Heart left ventricle (tissue), 13 donors: ENCODE measurements at regions not wholly inside any gene's neighbourhood (a gene's known extent, or its start where the extent isn't known, plus 50 kb on each side); places are given as distances from the start of the nearest gene placed in this dataset.

Experiments used
- POLR2A ChIP-seq, 2 donors: fragments of 450-650 bp; IDR thresholded peaks; one replicate each; pipeline ENCODE4 v1.6.1; 2017; ENCODE audit warnings: antibody characterized with exemption in 2 of 2, mild to moderate bottlenecking in 2 of 2, moderate library complexity in 2 of 2
- TF ChIP-seq, protein P1 (sequence below), 12 donors: fragments of 200-600 bp; sonication (generic) in 4 of 12; IDR thresholded peaks; one replicate each; pipeline versions ENCODE4 v1.5.0 to v1.8.0; 2018 to 2022; ENCODE audit warnings: antibody characterized with exemption in 12 of 12, mild to moderate bottlenecking in 5 of 12
- donor health status: ischemic (EF 13 %, LVEDD 7.1; RV severe dilation, severe dysfunction).
- donor health status: DM: no; HTN: yes; CAD: no.
- donor health status: DM: no; HTN: no; CAD: no.
- donor health status: ischemic (EF 25% LVEDD 6.9; RV normal size, moderate dysfunction).
- donor health status: ischemic (EF 25% LVEDD 5.7; RV mildly dilated, moderate dysfunction).
- donor health status: ischemic (EF 35%, LVEDD 5.7; RV mildly dilated, moderate dysfunction).
- donor health status: nonischemic (EF 11% LVEDD 7.7; RV severe dilation, severe dysfunction).
- donor health status: DM: yes; HTN: yes; CAD: no.
- donor health status: PGD.
- donor health status: ischemic (EF 29% LVEDD 5.4; RV normal size, mild dysfunction).
- donor health status: nonischemic (EF 23%, LVEDD 6.1; RV moderate dilation, normal function).

DNA sequence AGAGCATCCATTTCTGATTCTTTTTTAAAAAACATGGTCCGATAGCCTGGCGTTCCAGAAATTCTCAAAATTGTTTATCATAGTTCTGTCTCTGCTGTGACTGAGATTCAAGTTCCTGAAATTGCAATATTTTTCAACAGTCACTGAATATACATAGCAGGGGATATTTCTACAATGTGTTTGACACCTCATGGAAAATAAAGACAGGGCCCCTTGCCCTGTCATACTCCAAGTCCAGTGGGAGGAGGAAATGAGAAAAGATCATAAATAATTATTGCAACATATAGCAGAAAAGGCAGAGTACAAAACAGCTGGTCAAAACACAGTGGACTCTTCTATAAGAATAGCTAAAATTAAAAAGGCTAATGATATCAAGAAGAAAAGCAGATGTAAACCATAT, 234.8 kb upstream of the SPTLC3 start:
- TF ChIP-seq, protein P1, sequence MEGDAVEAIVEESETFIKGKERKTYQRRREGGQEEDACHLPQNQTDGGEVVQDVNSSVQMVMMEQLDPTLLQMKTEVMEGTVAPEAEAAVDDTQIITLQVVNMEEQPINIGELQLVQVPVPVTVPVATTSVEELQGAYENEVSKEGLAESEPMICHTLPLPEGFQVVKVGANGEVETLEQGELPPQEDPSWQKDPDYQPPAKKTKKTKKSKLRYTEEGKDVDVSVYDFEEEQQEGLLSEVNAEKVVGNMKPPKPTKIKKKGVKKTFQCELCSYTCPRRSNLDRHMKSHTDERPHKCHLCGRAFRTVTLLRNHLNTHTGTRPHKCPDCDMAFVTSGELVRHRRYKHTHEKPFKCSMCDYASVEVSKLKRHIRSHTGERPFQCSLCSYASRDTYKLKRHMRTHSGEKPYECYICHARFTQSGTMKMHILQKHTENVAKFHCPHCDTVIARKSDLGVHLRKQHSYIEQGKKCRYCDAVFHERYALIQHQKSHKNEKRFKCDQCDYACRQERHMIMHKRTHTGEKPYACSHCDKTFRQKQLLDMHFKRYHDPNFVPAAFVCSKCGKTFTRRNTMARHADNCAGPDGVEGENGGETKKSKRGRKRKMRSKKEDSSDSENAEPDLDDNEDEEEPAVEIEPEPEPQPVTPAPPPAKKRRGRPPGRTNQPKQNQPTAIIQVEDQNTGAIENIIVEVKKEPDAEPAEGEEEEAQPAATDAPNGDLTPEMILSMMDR (IDR thresholded peaks at IDR 0.05) = no peak
- no peak for TF ChIP-seq POLR2A (IDR thresholded peaks at IDR 0.05)
